ENCODE measurements at regions not wholly inside any gene's neighbourhood (a gene's known extent, or its start where the extent isn't known, plus 50 kb on each side); places are given as distances from the start of the nearest gene placed in this dataset.

DNA sequence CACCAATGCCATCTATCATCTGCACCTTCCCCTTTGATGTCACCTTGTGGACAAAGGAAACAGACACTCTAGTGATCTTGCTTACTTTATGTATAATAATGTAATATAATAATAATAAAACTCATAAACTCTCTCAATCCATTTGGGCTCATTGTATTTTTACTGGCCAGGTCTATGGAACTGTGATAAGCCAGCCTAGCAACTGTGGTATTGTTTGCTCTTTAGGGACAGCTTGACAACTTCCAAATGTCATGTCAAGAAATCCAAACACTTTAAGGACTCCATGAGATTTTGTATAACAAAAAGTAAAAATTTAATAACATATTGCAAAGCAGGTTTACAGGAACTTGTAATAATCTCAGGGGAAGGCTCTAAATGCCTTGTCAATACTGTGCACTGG, 1163.4 kb upstream of the TMPRSS15 start:
- TF ChIP-seq, protein P1, sequence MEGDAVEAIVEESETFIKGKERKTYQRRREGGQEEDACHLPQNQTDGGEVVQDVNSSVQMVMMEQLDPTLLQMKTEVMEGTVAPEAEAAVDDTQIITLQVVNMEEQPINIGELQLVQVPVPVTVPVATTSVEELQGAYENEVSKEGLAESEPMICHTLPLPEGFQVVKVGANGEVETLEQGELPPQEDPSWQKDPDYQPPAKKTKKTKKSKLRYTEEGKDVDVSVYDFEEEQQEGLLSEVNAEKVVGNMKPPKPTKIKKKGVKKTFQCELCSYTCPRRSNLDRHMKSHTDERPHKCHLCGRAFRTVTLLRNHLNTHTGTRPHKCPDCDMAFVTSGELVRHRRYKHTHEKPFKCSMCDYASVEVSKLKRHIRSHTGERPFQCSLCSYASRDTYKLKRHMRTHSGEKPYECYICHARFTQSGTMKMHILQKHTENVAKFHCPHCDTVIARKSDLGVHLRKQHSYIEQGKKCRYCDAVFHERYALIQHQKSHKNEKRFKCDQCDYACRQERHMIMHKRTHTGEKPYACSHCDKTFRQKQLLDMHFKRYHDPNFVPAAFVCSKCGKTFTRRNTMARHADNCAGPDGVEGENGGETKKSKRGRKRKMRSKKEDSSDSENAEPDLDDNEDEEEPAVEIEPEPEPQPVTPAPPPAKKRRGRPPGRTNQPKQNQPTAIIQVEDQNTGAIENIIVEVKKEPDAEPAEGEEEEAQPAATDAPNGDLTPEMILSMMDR (conservative IDR thresholded peaks at IDR 0.05): no peak
- no peak for TF ChIP-seq ZFX (IDR thresholded peaks at IDR 0.05)
